Activated T-helper 9 cell treated with anti-CD3 and anti-CD28 coated beads, Interleukin-2, amount 50 U/mL, for 16 hours (primary cell): ENCODE measurements at regions not wholly inside any gene's neighbourhood (a gene's known extent, or its start where the extent isn't known, plus 50 kb on each side); places are given as distances from the start of the nearest gene placed in this dataset.

Experiments used
- DNase-seq: peaks from one replicate; pipeline ENCODE4 v3.0.0-alpha.2; 2020; ENCODE audit warnings: low read depth

DNA sequence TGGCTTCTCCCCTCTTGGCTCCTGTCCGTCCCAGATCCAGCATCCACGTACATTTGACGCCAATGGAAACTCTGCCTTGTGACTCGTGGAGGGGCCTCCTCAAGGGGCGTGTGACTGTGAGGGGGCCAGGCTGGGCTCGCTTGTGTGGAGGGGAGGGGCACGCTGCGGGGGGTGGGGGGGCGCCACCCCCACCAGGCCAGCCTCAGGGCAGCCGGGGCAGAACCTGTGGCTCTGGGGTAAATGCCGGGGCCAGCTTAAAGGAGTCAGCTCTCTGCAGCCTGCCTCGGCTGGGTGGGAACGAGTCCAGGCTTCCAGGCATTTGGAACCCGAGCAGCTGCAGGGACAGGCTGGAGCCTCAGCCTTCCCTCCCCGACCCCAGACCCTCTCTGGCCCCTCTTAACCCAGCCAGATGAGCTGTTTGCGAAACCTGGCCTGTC lies 94.1 kb downstream of the SIK1 start:
- no peak for DNase-seq

DNA sequence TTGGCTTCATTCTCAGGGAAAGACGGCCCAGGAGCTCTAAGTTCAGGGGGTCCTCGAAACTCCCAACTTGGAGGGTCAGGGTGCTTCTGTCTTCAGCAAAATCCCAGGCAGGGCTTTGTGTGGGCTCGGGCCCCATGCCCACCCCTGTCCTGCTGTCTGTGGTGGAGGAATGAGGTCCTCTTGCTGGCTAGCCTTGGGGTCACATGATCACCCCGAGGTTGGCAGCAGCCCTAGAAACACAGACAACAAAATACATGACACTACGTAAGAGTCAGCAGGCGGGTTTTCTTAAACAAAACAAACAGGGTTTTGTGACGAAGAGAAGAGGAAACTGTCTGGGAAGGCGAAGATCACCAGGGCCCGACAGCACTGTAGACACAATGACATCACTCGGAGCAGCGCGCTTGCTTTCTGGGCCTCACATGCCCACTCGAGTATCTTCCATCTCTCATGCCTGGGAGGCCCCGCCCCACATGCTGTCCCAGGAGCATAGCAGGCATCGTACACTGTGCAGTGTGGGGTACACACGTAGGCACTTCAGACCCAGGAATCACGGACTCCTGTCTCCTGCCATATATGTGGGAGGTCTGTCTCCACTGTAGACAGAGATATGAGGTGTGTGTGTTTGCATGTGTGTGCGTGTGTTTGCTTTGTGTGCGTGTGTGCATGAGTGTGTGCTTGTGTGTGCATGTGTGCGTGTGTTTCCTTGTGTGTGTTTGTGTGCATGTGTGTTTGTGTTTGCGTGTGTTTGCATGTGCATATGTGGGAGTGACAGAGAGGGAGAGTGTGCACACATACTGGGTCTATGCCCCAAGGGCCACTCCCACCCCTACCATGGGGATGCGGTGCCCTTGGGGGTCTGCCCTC lies 94.7 kb downstream of the SIK1 start:
- no peak for DNase-seq

DNA sequence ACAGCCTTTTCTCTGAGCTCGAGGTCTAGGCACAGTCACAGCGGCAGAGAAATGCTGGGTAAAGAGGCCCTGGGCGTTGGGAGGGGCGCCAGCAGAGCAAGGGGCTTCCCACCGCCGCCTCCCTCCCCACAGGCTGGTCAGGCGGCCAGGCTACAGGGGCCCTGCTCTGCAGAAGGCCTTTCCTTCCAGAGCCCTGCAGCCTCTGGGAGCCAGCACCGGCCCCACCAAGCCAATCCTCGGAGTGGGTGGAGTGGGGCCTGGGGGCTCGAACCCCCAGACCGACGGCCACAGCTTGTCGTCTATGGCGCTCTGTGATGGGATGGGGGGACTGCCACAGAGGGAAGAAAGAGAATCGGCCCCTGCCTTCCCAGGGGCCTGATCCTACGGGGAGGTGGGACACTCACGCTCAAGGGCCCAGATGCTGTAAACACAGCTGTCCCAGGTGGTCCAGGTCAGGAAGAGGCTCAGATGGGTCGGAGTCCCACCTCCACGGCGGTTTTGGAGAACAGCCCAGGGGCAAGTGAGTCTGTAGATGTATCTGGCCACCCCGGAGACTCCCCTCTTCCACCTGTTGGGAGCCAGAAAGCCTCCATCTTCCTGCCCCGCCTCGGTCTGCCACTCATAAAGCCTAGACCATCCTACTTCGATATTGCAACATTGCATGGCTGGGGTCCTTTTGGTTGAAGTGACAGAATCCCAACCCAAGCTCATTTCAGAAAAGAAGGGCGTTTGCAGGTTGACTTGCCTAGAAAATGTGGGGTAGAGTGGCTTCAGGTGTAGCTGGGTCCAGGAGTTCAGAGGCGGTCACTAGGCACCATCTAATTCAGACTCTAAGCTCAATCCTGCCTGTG lies 95.6 kb downstream of the SIK1 start:
- no peak for DNase-seq

- no peak for DNase-seq
Measured at GRCh38 chr21:43330306-43330881, 96.5 kb downstream of the SIK1 start.

GRCh38 chr21:43329711-43330269 lies 97.1 kb downstream of the SIK1 start:
- no peak for DNase-seq

- no peak for DNase-seq
Measured at GRCh38 chr21:43328958-43329691, 97.8 kb downstream of the SIK1 start.

DNA sequence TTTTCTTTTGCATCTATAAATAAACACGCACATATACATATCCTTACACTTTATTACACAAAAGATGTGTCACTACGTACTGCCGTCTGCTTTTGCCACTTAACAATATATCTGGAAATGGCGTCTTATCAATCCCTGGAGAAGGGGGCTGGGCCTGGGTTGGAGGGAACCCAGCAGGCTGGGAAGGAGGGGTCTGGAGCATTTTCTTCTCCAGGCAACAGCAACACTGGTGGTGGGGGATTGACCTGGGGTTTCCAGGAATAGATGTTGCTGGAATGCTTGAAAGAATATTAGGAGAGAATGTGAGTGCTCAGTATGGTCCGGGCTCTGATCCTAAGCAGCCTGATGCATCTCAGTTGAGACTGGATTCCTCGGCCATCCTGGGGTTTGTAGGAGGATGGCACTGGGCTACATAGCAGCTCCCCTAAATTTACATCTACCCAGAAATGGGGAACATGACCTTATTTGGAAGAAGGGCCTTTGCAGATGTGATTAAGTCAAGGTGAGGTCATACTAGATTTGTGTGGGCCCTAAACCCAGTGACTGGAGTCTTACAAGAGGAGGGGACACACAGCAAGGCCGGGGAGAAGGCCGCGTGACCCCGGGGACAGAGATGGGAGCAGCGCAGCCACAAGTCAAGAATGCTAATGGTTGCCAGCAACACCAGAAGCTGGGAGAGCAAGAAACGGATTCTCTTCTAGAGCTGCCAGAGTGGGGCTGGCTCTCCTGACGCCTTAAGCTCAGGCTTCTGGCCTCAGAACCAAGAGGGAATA lies 98.6 kb downstream of the SIK1 start:
- no peak for DNase-seq

GRCh38 chr21:43325968-43326715 lies 100.8 kb downstream of the SIK1 start:
- DNase-seq, result no peak

GRCh38 chr21:43325036-43325435 lies 101.9 kb downstream of the SIK1 start:
- DNase-seq, result no peak

GRCh38 chr21:43324596-43324995 lies 102.3 kb downstream of the SIK1 start:
- DNase-seq, result no peak

- no peak for DNase-seq
Measured at GRCh38 chr21:43323244-43324005, 103.5 kb downstream of the SIK1 start.

DNA sequence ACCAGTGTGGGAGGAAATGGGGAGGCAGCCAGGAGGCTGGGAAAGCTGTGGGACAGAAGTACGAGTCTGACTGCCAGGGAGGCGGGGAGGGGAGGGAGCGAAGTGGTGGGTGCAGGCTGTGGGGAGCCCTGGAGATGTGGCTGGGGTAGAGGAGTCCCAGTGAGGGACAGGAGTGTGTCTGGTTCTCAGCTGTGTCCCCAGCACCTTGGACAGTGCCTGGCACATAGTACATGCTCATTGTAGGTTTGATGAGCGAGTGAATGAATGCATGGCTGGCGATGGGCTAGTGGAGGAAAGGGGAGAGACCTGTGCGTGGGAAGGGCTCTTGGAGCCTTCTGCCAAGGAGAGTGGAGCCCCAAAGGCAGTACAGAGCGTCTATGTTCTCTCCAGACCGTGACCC lies 104.1 kb downstream of the SIK1 start:
- no peak for DNase-seq

GRCh38 chr21:43322311-43322710 lies 104.6 kb downstream of the SIK1 start:
- DNase-seq, result no peak

- no peak for DNase-seq
Measured at GRCh38 chr21:43321611-43322010, 105.3 kb downstream of the SIK1 start.

DNA sequence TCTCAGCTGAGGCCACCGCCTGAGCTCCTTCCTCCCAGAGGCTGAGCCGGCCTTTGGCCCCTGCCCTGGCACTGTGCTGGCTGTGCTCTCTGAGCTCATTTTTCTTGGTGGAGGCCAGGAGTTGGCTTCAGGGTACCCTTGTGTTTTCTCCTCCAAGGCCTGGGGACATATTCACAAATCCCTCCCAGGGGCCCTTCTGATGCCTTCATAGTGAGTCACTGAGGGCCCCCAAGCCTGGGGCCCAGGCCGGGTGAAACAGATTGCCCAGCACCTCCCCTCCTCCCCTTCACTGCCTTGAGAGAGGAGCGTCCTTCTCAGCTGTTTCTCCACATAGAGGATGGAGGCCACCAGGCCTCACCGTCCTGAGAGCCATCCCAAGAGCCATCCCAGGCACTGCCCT lies 105.8 kb downstream of the SIK1 start:
- no peak for DNase-seq

DNA sequence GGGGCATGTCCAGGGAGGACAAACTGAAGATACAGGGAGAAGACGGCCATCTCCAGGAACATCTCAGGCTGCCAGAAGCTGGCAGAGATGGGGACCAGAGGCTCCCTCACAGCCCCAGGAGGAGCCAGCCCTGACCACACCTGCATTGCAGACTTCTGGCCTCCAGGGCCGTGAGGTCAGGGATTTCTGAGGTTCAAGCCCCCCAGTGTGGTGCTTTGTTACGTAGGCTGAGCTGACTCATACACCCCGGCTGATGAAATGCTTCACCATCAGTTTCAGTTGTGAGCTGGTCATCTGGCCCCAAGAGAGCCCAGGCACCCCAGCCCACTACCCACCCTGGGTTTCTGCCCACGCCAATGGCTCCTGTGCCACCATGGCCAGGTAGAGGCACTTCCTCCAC lies 106.4 kb downstream of the SIK1 start:
- DNase-seq, result no peak

GRCh38 chr21:43318841-43319781 lies 107.8 kb downstream of the SIK1 start:
- DNase-seq, result no peak

- DNase-seq, result no peak
Measured at GRCh38 chr21:43318368-43318767, 108.6 kb downstream of the SIK1 start.
